Heart left ventricle (tissue), 16 donors: ENCODE measurements at regions not wholly inside any gene's neighbourhood (a gene's known extent, or its start where the extent isn't known, plus 50 kb on each side); places are given as distances from the start of the nearest gene placed in this dataset.

Experiments used
- ATAC-seq, 4 donors: fragments of 200-7000 bp; cut with Tn5 transposase; one replicate each; pipeline ENCODE4 v1.9.1; 2020 to 2022; ENCODE audit warnings: moderate library complexity in 4 of 4, mild to moderate bottlenecking in 3 of 4, moderate number of reproducible peaks in 1 of 4
- DNase-seq, 5 donors: peaks; one replicate each; pipeline ENCODE4 v3.0.0-alpha.2; 2020
- H3K27ac ChIP-seq, 12 donors: fragments of 200-600 bp; sonication (generic) in 4 of 12; one replicate each; pipeline versions ENCODE4 v1.5.0 to v1.8.0; 2016 to 2022; ENCODE audit warnings: mild to moderate bottlenecking in 2 of 12
- H3K27me3 ChIP-seq, 9 donors: fragments of 200-600 bp; sonication (generic) in 2 of 9; one replicate each; pipeline versions ENCODE4 v1.5.1 to v1.8.0; 2016 to 2022; ENCODE audit warnings: mild to moderate bottlenecking in 3 of 9
- H3K36me3 ChIP-seq, 9 donors: fragments of 200-600 bp; sonication (generic) in 2 of 9; one replicate each; pipeline versions ENCODE4 v1.5.0 to v1.8.0; 2018 to 2022; ENCODE audit warnings: mild to moderate bottlenecking in 2 of 9
- H3K4me1 ChIP-seq, 12 donors: fragments of 200-600 bp; sonication (generic) in 4 of 12; one replicate each; pipeline versions ENCODE4 v1.5.0 to v1.8.0; 2016 to 2022; ENCODE audit warnings: mild to moderate bottlenecking in 3 of 12
- H3K4me3 ChIP-seq, 12 donors: fragments of 200-600 bp; sonication (generic) in 4 of 12; one replicate each; pipeline versions ENCODE4 v1.5.0 to v1.8.0; 2017 to 2022; ENCODE audit warnings: mild to moderate bottlenecking in 9 of 12, moderate library complexity in 4 of 12
- H3K9me3 ChIP-seq, 12 donors: fragments of 200-600 bp; sonication (generic) in 4 of 12; one replicate each; pipeline versions ENCODE4 v1.5.0 to v1.8.0; 2016 to 2022; ENCODE audit warnings: mild to moderate bottlenecking in 1 of 12
- POLR2A ChIP-seq, 2 donors: fragments of 450-650 bp; IDR thresholded peaks; one replicate each; pipeline ENCODE4 v1.6.1; 2017; ENCODE audit warnings: antibody characterized with exemption in 2 of 2, mild to moderate bottlenecking in 2 of 2, moderate library complexity in 2 of 2
- WGBS, 4 donors: extraction: QIAGEN DNeasy Blood & Tissue Kit in 2 of 4; methylation state at CpG; one replicate each; pipeline versions ENCODE4 v1.1.5 to v1.1.7; 2013 to 2018; 5-methylcytosine and 5-hydroxymethylcytosine counted together
- intact Hi-C, 10 donors: fragments of 100-400 bp; cut with DNase I; formaldehyde crosslinking; loops; one replicate each; pipeline versions ENCODE4 v1.11.1 to v1.14.2; 2022
- TF ChIP-seq, protein P1 (sequence below), 12 donors: fragments of 200-600 bp; sonication (generic) in 4 of 12; IDR thresholded peaks; one replicate each; pipeline versions ENCODE4 v1.5.0 to v1.8.0; 2018 to 2022; ENCODE audit warnings: antibody characterized with exemption in 12 of 12, mild to moderate bottlenecking in 5 of 12
- donor health status: ischemic (EF 13 %, LVEDD 7.1; RV severe dilation, severe dysfunction).
- donor health status: healthy with polysubstance abuse.
- donor health status: DM: no; HTN: yes; CAD: no.
- donor health status: DM: no; HTN: no; CAD: no.
- donor health status: ischemic (EF 25% LVEDD 6.9; RV normal size, moderate dysfunction).
- donor health status: ischemic (EF 25% LVEDD 5.7; RV mildly dilated, moderate dysfunction).
- donor health status: healthy.
- donor health status: DM: yes; HTN: yes; CAD: no.
- donor health status: ischemic (EF 35%, LVEDD 5.7; RV mildly dilated, moderate dysfunction).
- donor health status: nonischemic (EF 11% LVEDD 7.7; RV severe dilation, severe dysfunction).
- donor health status: DM: yes; HTN: yes; CAD: no.
- donor health status: PGD.
- donor health status: ischemic (EF 29% LVEDD 5.4; RV normal size, mild dysfunction).
- donor health status: nonischemic (EF 23%, LVEDD 6.1; RV moderate dilation, normal function).

GRCh38 chr1:104953555-104953954 lies 1203.9 kb downstream of the AMY1C start:
- intact Hi-C loops = no loop called here
- no peak for ATAC-seq
- Histone ChIP-seq H3K4me1 (no peaks in the 10 kb centered on the region), H3K4me3 (no peak overlapping the region), H3K9me3 (peaks cover 0 to 4% (median 0%) of the 10 kb centered on the region in 12 donors), H3K36me3 (no peaks in the 10 kb centered on the region), H3K27ac (no peak overlapping the region), H3K27me3 (no peaks in the 10 kb centered on the region)
- DNase-seq = no peak
- 70 to 87% (median 82%) methylated on average over 3 of the region's 3 CpGs for WGBS, 4 donors
- TF ChIP-seq POLR2A (IDR thresholded peaks at IDR 0.05) = no peak
- TF ChIP-seq, protein P1, sequence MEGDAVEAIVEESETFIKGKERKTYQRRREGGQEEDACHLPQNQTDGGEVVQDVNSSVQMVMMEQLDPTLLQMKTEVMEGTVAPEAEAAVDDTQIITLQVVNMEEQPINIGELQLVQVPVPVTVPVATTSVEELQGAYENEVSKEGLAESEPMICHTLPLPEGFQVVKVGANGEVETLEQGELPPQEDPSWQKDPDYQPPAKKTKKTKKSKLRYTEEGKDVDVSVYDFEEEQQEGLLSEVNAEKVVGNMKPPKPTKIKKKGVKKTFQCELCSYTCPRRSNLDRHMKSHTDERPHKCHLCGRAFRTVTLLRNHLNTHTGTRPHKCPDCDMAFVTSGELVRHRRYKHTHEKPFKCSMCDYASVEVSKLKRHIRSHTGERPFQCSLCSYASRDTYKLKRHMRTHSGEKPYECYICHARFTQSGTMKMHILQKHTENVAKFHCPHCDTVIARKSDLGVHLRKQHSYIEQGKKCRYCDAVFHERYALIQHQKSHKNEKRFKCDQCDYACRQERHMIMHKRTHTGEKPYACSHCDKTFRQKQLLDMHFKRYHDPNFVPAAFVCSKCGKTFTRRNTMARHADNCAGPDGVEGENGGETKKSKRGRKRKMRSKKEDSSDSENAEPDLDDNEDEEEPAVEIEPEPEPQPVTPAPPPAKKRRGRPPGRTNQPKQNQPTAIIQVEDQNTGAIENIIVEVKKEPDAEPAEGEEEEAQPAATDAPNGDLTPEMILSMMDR (IDR thresholded peaks at IDR 0.05) = no peak

GRCh38 chr1:104973516-104973915 lies 1223.8 kb downstream of the AMY1C start:
- H3K9me3 ChIP-seq = no peaks in the 10 kb centered on the region
- TF ChIP-seq, protein P1 (IDR thresholded peaks at IDR 0.05) = no peak
- no peak for TF ChIP-seq POLR2A (IDR thresholded peaks at IDR 0.05)
- H3K27me3 ChIP-seq = no peaks in the 10 kb centered on the region
- no peak for DNase-seq
- WGBS, 4 donors = 45 to 68% (median 61%) methylated on average over 2 of the region's 2 CpGs
- no peak overlapping the region for H3K4me3 ChIP-seq
- ATAC-seq = no peak
- H3K27ac ChIP-seq = no peak overlapping the region
- no peaks in the 10 kb centered on the region for H3K4me1 ChIP-seq
- intact Hi-C loops = no loop called here
- H3K36me3 ChIP-seq = no peaks in the 10 kb centered on the region

GRCh38 chr1:104979651-104980050 lies 1230.0 kb downstream of the AMY1C start:
- DNase-seq (no peak), ATAC-seq (no peak)
- 50 to 64% (median 58%) methylated on average over 1 of the region's 1 CpG for WGBS, 4 donors
- intact Hi-C loops = no loop called here
- no peaks in the 10 kb centered on the region for H3K27me3 ChIP-seq
- H3K4me1 ChIP-seq = no peaks in the 10 kb centered on the region
- peaks cover 0 to 8% (median 0%) of the 10 kb centered on the region in 12 donors for H3K9me3 ChIP-seq
- no peak for TF ChIP-seq POLR2A (IDR thresholded peaks at IDR 0.05)
- TF ChIP-seq, protein P1 (IDR thresholded peaks at IDR 0.05) = no peak
- H3K36me3 ChIP-seq = no peaks in the 10 kb centered on the region
- H3K27ac ChIP-seq = no peak overlapping the region
- H3K4me3 ChIP-seq = no peak overlapping the region

GRCh38 chr1:104987210-104987609 lies 1237.5 kb downstream of the AMY1C start:
- intact Hi-C loops = no loop called here
- ATAC-seq (no peak), DNase-seq (no peak)
- 39 to 62% (median 45%) methylated on average over 1 of the region's 1 CpG for WGBS, 4 donors
- Histone ChIP-seq H3K27me3 (no peaks in the 10 kb centered on the region), H3K4me3 (no peak overlapping the region), H3K9me3 (peaks cover 0 to 20% (median 5%) of the 10 kb centered on the region in 12 donors), H3K4me1 (no peaks in the 10 kb centered on the region), H3K27ac (no peak overlapping the region), H3K36me3 (no peaks in the 10 kb centered on the region)
- no peak for TF ChIP-seq POLR2A (IDR thresholded peaks at IDR 0.05)
- TF ChIP-seq, protein P1 (IDR thresholded peaks at IDR 0.05) = no peak
